K562 (cell line): ENCODE measurements at regions not wholly inside any gene's neighbourhood (a gene's known extent, or its start where the extent isn't known, plus 50 kb on each side); places are given as distances from the start of the nearest gene placed in this dataset.

Experiments used
- ATAC-seq: fragments of 200-7000 bp; cut with Tn5 transposase; 3 replicates; pipeline ENCODE4 v1.9.1; 2020; ENCODE audit warnings: moderate library complexity
- BruUV-seq: library from RNA; stranded (reverse); fragments of 400-500 nt; replicated peaks from 2 replicates; lab custom pipeline; 2021; lab: Mats Ljungman, UMichigan
- CTCF ChIA-PET: fragments of 300-600 bp; formaldehyde crosslinking; extraction: SDS; loops from one replicate; lab custom pipeline; 2021; ENCODE audit warnings: low intra/inter-chr PET ratio; lab: Yijun Ruan, JAX
- POLR2A ChIA-PET: fragments of 300-600, 350-650 bp; sonication (Branson Sonifier 250); formaldehyde crosslinking; extraction: SDS; loops from one replicate; lab custom pipeline; 2021; ENCODE audit warnings: antibody characterized with exemption, inconsistent platforms; lab: Yijun Ruan, JAX
- DNase-seq, 4 experiments: peaks; one replicate each; pipeline versions ENCODE4 v3.0.0 to v3.0.0-alpha.2; 2011 to 2018; ENCODE audit warnings: low spot score in 3 of 4, mixed read lengths in 3 of 4; ENCODE audit errors: extremely low read depth in 1 of 4
- FAIRE-seq: peaks from 2 replicates; lab custom pipeline; 2011; peaks lifted over from hg19 to GRCh38; lab: Jason Lieb, UNC
- H2AFZ ChIP-seq: 2 replicates; pipeline ENCODE4 v1.6.0; 2011; ENCODE audit warnings: low read depth, low read length, control low read depth, inconsistent platforms
- H3K27ac ChIP-seq: fragments of 200-600 bp; 3 replicates; pipeline ENCODE4 v1.8.0; 2011; ENCODE audit warnings: low read depth, mild to moderate bottlenecking, control low read depth, inconsistent platforms, low read length, moderate library complexity, mixed read lengths; ENCODE audit errors: extremely low read depth
- H3K27me3 ChIP-seq, 2 experiments: fragments of 300-600 bp in 1 of 2; 2 replicates in 1 of 2; 3 replicates in 1 of 2; pipeline versions ENCODE4 v1.6.0 to v1.8.0; 2011; ENCODE audit warnings: inconsistent platforms in 2 of 2, low read length in 2 of 2, mild to moderate bottlenecking in 1 of 2, mixed read lengths in 1 of 2, moderate library complexity in 1 of 2; ENCODE audit not compliant: control insufficient read depth in 2 of 2, insufficient read depth in 2 of 2
- H3K36me3 ChIP-seq: fragments of 300-600 bp; 3 replicates; pipeline ENCODE4 v1.8.0; 2011; ENCODE audit warnings: mild to moderate bottlenecking, low read length, inconsistent platforms; ENCODE audit not compliant: control insufficient read depth, insufficient read depth
- H3K4me1 ChIP-seq, 2 experiments: fragments of 200-600 bp in 1 of 2; replicated peaks in 1 of 2; 2 replicates in 1 of 2; 3 replicates in 1 of 2; pipeline versions ENCODE4 v1.5.1 to v1.8.0; 2011; ENCODE audit warnings: inconsistent platforms in 2 of 2, low read length in 2 of 2, mild to moderate bottlenecking in 1 of 2, mixed read lengths in 1 of 2, moderate library complexity in 1 of 2; ENCODE audit not compliant: control insufficient read depth in 2 of 2, insufficient read depth in 2 of 2
- H3K4me2 ChIP-seq: 2 replicates; pipeline ENCODE4 v1.6.1; 2011; ENCODE audit warnings: low read length, control low read depth, inconsistent platforms, mixed read lengths; ENCODE audit not compliant: insufficient read depth
- H3K4me3 ChIP-seq: fragments of 200-600 bp; sonication (generic), shearing (Covaris generic); 2 replicates; pipeline ENCODE4 v1.5.1; 2016; ENCODE audit warnings: control low read depth, inconsistent platforms
- H3K79me2 ChIP-seq: fragments of 200-600 bp; 3 replicates; pipeline ENCODE4 v1.8.0; 2011; ENCODE audit warnings: low read length, inconsistent platforms; ENCODE audit not compliant: control insufficient read depth, insufficient read depth
- H3K9ac ChIP-seq, 2 experiments: 2 replicates each; pipeline versions ENCODE4 v1.6.0 to v1.6.1; 2011; ENCODE audit warnings: low read depth in 2 of 2, low read length in 2 of 2, control low read depth in 1 of 2, inconsistent platforms in 1 of 2, mild to moderate bottlenecking in 1 of 2, mixed read lengths in 1 of 2; ENCODE audit not compliant: insufficient read depth in 1 of 2
- H3K9me1 ChIP-seq: one replicate; pipeline ENCODE4 v1.6.0; 2011; ENCODE audit warnings: inconsistent platforms, mild to moderate bottlenecking, low read length, moderate library complexity; ENCODE audit not compliant: control insufficient read depth, insufficient read depth
- H3K9me3 ChIP-seq: replicated peaks from 2 replicates; pipeline ENCODE4 v1.5.1; 2011; ENCODE audit warnings: low read depth, low read length, inconsistent platforms; ENCODE audit not compliant: control insufficient read depth, insufficient read depth
- H4K20me1 ChIP-seq: replicated peaks from 2 replicates; pipeline ENCODE4 v1.6.1; 2011; ENCODE audit warnings: low read length, inconsistent platforms, mixed read lengths; ENCODE audit not compliant: control insufficient read depth, insufficient read depth
- DNMT1 ChIP-seq: fragments of 450-650 bp; IDR thresholded peaks from 2 replicates; pipeline ENCODE4 v1.6.1; 2016; ENCODE audit warnings: antibody characterized with exemption, mild to moderate bottlenecking
- HDAC2 ChIP-seq: fragments of 450-650 bp; IDR thresholded peaks from 2 replicates; pipeline ENCODE4 v1.6.1; 2016; ENCODE audit warnings: mild to moderate bottlenecking
- HDAC8 ChIP-seq: fragments of 450-650 bp; IDR thresholded peaks from 2 replicates; pipeline ENCODE4 v1.6.1; 2016; ENCODE audit warnings: mild to moderate bottlenecking, missing genetic modification characterization, moderate library complexity, missing compliant biosample characterization
- MECOM ChIP-seq: fragments of 250-450 bp; sonication (Bioruptor Pico); IDR thresholded peaks from 2 replicates; pipeline ENCODE4 v1.8.0; 2022; ENCODE audit warnings: inconsistent platforms
- MEF2D ChIP-seq: conservative IDR thresholded peaks from 2 replicates; pipeline ENCODE4 v1.6.1; 2016; ENCODE audit warnings: low read depth, missing genetic modification characterization, missing compliant biosample characterization
- MTF1 ChIP-seq: fragments of 250-450 bp; sonication (Bioruptor Pico); IDR thresholded peaks from 2 replicates; pipeline ENCODE4 v1.9.0; 2021; ENCODE audit warnings: moderate library complexity, mild to moderate bottlenecking, inconsistent platforms, borderline replicate concordance
- SIRT6 ChIP-seq: IDR thresholded peaks from one replicate; pipeline ENCODE4 v1.6.1; 2012; ENCODE audit warnings: low read depth, mild to moderate bottlenecking, control low read depth, inconsistent platforms, low read length, moderate library complexity
- ZNF212 ChIP-seq: fragments of 450-650 bp; formaldehyde crosslinking; IDR thresholded peaks from 2 replicates; pipeline ENCODE4 v1.4.0; 2020; ENCODE audit warnings: mild to moderate bottlenecking
- ZNF347 ChIP-seq: fragments of 450-650 bp; formaldehyde crosslinking; IDR thresholded peaks from 2 replicates; pipeline ENCODE4 v1.4.0; 2020; ENCODE audit warnings: low read depth, mild to moderate bottlenecking, moderate library complexity
- ZNF609 ChIP-seq: sonication (generic); formaldehyde crosslinking; IDR thresholded peaks from 2 replicates; pipeline ENCODE4 v1.8.1; 2023; ENCODE audit warnings: missing genetic modification reagents, mild to moderate bottlenecking, borderline replicate concordance
- ZNF639 ChIP-seq, 2 experiments: fragments of 200-800 bp in 1 of 2; sonication (Bioruptor generic) in 1 of 2; sonication (generic) in 1 of 2; formaldehyde crosslinking in 1 of 2; IDR thresholded peaks in 1 of 2; conservative IDR thresholded peaks in 1 of 2; 2 replicates each; pipeline versions ENCODE4 v1.5.0 to v1.6.1; 2016 to 2020; ENCODE audit warnings: missing compliant biosample characterization in 1 of 2, missing genetic modification characterization in 1 of 2, missing genetic modification reagents in 1 of 2
- WGBS: fragments of 100-300 bp; shearing (Covaris generic); methylation state at CpG from one replicate; pipeline ENCODE4 v1.1.6; 2016; ENCODE audit warnings: low coverage, mixed read lengths; ENCODE audit not compliant: insufficient coverage; ENCODE audit errors: missing lambda C conversion rate; 5-methylcytosine and 5-hydroxymethylcytosine counted together
- in situ Hi-C: fragments of 300-500 bp; cut with MboI; formaldehyde crosslinking; loops from 4 replicates; pipeline ENCODE4 v1.15.0; 2018; ENCODE audit warnings: inconsistent platforms, mixed read lengths
- intact Hi-C: fragments of 100-400 bp; cut with micrococcal nuclease; formaldehyde crosslinking; loops from 2 replicates; pipeline ENCODE4 v1.14.2; 2022

GRCh38 chr1:68558321-68559026, 61.6 kb upstream of the DEPDC1 start (continued):
- TF ChIP-seq ZNF609 (CRISPR knock-in tag), result no peak
- no peak for TF ChIP-seq DNMT1

- CTCF ChIA-PET, result no interaction called here
- POLR2A ChIA-PET, result no interaction called here
- ATAC-seq (no peak), DNase-seq (no peak), FAIRE-seq (no peak)
- in situ Hi-C loops (no loop called here), intact Hi-C loops (no loop called here)
- Histone ChIP-seq H3K27me3 (no peaks in the 10 kb centered on the region), H3K9me3 (no peaks in the 10 kb centered on the region), H2AFZ (no peak overlapping the region), H3K27ac (no peak overlapping the region), H3K9me1 (no peaks in the 10 kb centered on the region), H3K9ac (no peak overlapping the region), H3K4me2 (no peak overlapping the region), H4K20me1 (no peaks in the 10 kb centered on the region), H3K36me3 (no peaks in the 10 kb centered on the region), H3K79me2 (no peaks in the 10 kb centered on the region), H3K4me1 (no peaks in the 10 kb centered on the region), H3K4me3 (no peak overlapping the region)
- no TSS peak for BruUV-seq
- 3% methylated on average over 4 of the region's 4 CpGs for WGBS
- TF ChIP-seq HDAC8 (no peak), MECOM (CRISPR knock-in tag) (no peak), MTF1 (no peak), MEF2D (tag) (no peak), HDAC2 (no peak), ZNF347 (CRISPR knock-in tag) (no peak), ZNF212 (CRISPR knock-in tag) (no peak), SIRT6 (no peak), ZNF639 (CRISPR knock-in tag; conservative IDR thresholded peaks at IDR 0.05 in 1 of 2, IDR thresholded peaks at IDR 0.05 in 1 of 2) (no peak)
Observed at GRCh38 chr1:68565923-68566322, 69.0 kb upstream of the DEPDC1 start.
